HFFc6 (cell line): ENCODE measurements at regions not wholly inside any gene's neighbourhood (a gene's known extent, or its start where the extent isn't known, plus 50 kb on each side); places are given as distances from the start of the nearest gene placed in this dataset.

Experiments used
- DNase-seq: peaks from one replicate; pipeline ENCODE4 v3.0.0-alpha.2; 2018
- H3K27ac Mint-ChIP-seq: 2 replicates; pipeline ENCODE4 v1.8.0; 2020; ENCODE audit warnings: mild to moderate bottlenecking, mixed read lengths
- H3K27me3 Mint-ChIP-seq: 2 replicates; pipeline ENCODE4 v1.8.0; 2021; ENCODE audit warnings: mild to moderate bottlenecking, moderate library complexity, mixed read lengths; ENCODE audit not compliant: insufficient read depth
- H3K36me3 Mint-ChIP-seq: 2 replicates; pipeline ENCODE4 v1.8.0; 2021; ENCODE audit warnings: low read depth, mixed read lengths
- H3K4me1 Mint-ChIP-seq: 2 replicates; pipeline ENCODE4 v1.8.0; 2020; ENCODE audit warnings: low read depth, mixed read lengths
- H3K4me3 Mint-ChIP-seq: 2 replicates; pipeline ENCODE4 v1.8.0; 2020; ENCODE audit warnings: mild to moderate bottlenecking, moderate library complexity, mixed read lengths
- H3K9me3 Mint-ChIP-seq: 2 replicates; pipeline ENCODE4 v1.8.0; 2020; ENCODE audit warnings: mild to moderate bottlenecking, mixed read lengths
- TF ChIP-seq, protein P1 (sequence below): fragments of 200-600 bp; sonication (generic); IDR thresholded peaks from 2 replicates; pipeline ENCODE4 v1.5.0; 2021; ENCODE audit warnings: antibody characterized with exemption, mild to moderate bottlenecking

DNA sequence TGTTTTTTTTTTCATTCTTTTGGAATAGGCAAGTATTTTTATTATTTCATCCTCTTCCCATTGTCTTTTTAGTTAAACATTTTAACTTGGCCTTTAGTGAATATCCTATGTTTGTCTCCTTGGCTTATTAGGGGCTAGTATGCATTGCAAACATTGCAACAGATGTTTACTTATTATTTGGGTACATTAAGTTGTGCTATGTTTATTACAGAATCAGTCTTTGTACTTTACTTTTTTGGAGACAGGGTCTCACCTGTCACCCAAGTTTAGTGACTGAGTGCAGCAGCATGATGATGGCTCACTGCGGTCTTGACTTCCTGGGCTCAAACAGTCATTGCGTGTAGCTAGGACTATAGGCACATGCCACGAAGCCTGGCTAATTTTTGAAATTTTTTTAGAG is 51.1 kb upstream of the NUDT6 start:
- no peak for DNase-seq
- no peak overlapping the region for H3K27ac Mint-ChIP-seq
- peaks cover 27% of the 10 kb centered on the region for H3K36me3 Mint-ChIP-seq
- TF ChIP-seq, protein P1, sequence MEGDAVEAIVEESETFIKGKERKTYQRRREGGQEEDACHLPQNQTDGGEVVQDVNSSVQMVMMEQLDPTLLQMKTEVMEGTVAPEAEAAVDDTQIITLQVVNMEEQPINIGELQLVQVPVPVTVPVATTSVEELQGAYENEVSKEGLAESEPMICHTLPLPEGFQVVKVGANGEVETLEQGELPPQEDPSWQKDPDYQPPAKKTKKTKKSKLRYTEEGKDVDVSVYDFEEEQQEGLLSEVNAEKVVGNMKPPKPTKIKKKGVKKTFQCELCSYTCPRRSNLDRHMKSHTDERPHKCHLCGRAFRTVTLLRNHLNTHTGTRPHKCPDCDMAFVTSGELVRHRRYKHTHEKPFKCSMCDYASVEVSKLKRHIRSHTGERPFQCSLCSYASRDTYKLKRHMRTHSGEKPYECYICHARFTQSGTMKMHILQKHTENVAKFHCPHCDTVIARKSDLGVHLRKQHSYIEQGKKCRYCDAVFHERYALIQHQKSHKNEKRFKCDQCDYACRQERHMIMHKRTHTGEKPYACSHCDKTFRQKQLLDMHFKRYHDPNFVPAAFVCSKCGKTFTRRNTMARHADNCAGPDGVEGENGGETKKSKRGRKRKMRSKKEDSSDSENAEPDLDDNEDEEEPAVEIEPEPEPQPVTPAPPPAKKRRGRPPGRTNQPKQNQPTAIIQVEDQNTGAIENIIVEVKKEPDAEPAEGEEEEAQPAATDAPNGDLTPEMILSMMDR, result no peak
- no peak overlapping the region for H3K4me3 Mint-ChIP-seq
- H3K9me3 Mint-ChIP-seq, result no peaks in the 10 kb centered on the region; the same call in 1 of the 2 replicates
- peaks cover 11% of the 10 kb centered on the region for H3K4me1 Mint-ChIP-seq
- no peaks in the 10 kb centered on the region; the same call in 1 of the 2 replicates for H3K27me3 Mint-ChIP-seq

DNA sequence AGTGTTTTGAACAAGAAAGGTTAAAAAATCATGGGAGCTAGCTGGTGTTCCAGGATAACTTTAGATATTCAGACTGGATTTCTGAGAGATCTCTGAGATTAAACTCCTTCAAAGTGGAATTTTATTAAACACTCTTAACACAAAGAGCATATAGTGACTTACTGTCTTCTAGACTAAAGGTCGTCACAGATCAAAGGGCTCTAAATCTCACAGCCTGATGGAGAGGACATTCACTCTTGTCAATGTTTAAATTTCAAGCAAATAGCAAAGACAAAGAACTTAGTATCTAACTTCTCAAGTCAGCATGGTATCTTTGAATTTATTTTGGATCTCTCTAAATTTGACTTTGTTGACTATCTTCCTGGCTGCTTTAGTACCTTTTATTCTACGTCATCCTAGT is 53.7 kb upstream of the NUDT6 start:
- H3K4me1 Mint-ChIP-seq, result no peaks in the 10 kb centered on the region
- no peak overlapping the region for H3K27ac Mint-ChIP-seq
- no peak overlapping the region for H3K4me3 Mint-ChIP-seq
- DNase-seq, result no peak
- no peaks in the 10 kb centered on the region; the same call in 1 of the 2 replicates for H3K27me3 Mint-ChIP-seq
- TF ChIP-seq, protein P1, result no peak
- peaks cover 42% of the 10 kb centered on the region for H3K36me3 Mint-ChIP-seq
- H3K9me3 Mint-ChIP-seq, result no peaks in the 10 kb centered on the region; the same call in 1 of the 2 replicates

DNA sequence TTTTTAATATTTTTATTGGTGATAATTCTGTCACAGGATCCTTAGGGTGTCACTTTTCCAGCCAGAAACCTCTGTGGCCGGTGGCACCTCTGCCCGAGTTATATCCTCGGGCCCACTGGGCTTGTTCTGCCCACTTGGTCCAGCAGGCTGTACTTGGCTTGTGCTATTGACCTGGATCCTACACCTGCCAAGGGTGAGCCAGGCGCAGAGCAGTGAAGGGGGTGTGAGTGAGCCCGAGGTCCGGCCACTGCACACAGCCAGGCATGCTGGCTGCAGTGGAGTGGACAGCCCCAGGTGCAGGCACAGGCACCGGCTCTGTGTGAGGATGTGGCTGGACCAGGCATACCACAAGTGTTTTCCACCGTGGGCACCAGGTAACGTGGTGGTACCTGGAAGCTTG is 54.7 kb upstream of the NUDT6 start:
- no peak for DNase-seq
- no peaks in the 10 kb centered on the region; the same call in 1 of the 2 replicates for H3K27me3 Mint-ChIP-seq
- no peak overlapping the region for H3K27ac Mint-ChIP-seq
- H3K9me3 Mint-ChIP-seq, result no peaks in the 10 kb centered on the region; the same call in 1 of the 2 replicates
- H3K36me3 Mint-ChIP-seq, result peaks cover 44% of the 10 kb centered on the region
- TF ChIP-seq, protein P1, result no peak
- H3K4me1 Mint-ChIP-seq, result no peaks in the 10 kb centered on the region
- no peak overlapping the region for H3K4me3 Mint-ChIP-seq

DNA sequence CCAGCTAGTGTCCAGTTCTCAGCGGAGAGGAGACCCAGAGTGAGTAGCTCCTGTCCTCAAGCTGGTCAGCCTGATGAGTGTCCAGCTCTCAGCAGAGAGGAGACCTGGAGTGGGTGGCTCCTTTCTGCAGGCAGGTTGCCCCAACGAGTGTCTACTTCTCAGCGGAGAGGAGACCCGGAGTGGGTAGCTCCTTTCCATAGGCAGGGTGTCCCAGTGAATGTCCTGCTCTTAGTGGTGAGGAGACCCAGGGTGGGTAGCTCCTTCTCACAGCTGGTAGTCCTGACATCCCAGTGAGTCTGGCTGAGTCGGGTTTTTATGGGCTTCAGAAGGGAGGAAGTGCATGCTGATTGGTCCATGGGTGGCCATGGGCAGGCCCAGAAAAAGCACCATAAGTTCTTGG is 55.7 kb upstream of the NUDT6 start:
- TF ChIP-seq, protein P1, result no peak
- Mint-ChIP-seq H3K27ac (no peak overlapping the region), H3K27me3 (no peaks in the 10 kb centered on the region; the same call in 1 of the 2 replicates), H3K9me3 (no peaks in the 10 kb centered on the region; the same call in 1 of the 2 replicates), H3K36me3 (peaks cover 45% of the 10 kb centered on the region), H3K4me1 (no peaks in the 10 kb centered on the region), H3K4me3 (no peak overlapping the region)
- DNase-seq, result no peak

DNA sequence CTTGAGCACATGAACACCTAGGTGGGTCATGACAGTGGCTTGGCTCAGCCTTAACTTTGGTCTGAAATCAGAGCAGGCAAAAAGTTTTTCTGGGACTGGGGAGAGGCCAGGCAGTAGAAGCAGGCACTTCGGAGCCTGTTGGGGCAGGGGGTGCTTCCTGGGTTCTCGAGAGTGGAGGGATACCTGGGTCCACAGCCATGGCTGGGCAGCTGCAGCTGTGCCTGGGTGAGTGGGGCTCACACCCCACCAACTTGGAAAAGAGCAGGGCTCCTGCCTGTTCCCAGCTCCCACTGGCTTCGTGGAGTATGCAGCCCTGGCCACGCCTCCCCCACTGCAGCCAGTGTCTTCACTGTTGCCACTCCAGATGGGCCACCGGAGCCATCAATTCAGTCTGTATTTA is 56.4 kb upstream of the NUDT6 start:
- H3K4me3 Mint-ChIP-seq, result no peak overlapping the region
- H3K9me3 Mint-ChIP-seq, result no peaks in the 10 kb centered on the region; the same call in 1 of the 2 replicates
- no peaks in the 10 kb centered on the region; the same call in 1 of the 2 replicates for H3K27me3 Mint-ChIP-seq
- no peaks in the 10 kb centered on the region for H3K4me1 Mint-ChIP-seq
- DNase-seq, result no peak
- TF ChIP-seq, protein P1, result no peak
- H3K27ac Mint-ChIP-seq, result no peak overlapping the region
- H3K36me3 Mint-ChIP-seq, result peaks cover 51% of the 10 kb centered on the region

DNA sequence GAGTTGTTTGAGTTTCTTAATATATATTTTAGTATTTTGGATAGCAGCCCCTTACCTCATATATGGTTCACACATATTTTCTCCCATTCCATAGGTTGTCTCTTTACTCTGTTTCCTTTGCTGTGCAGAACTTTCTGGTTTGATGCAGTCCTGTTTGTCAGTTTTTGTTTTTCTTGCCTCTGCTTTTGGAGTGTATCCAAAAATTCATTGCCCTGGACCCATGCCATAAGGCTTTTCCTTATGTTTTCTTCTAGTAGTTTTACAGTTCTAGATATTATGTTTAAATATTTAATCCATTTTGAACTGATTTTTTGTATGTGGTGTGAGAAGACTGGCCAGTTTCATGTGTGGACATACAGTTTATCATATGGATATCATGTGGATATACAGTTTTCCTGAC is 58.5 kb upstream of the NUDT6 start:
- Mint-ChIP-seq H3K27ac (no peak overlapping the region), H3K36me3 (peaks cover 54% of the 10 kb centered on the region), H3K4me3 (no peak overlapping the region), H3K9me3 (no peaks in the 10 kb centered on the region), H3K27me3 (no peaks in the 10 kb centered on the region; the same call in 1 of the 2 replicates), H3K4me1 (no peaks in the 10 kb centered on the region)
- TF ChIP-seq, protein P1, result no peak
- DNase-seq, result no peak
